NCI-H2029 treated with DMSO at 0.1 percent for 48 hours (cell line): ENCODE measurements at regions not wholly inside any gene's neighbourhood (a gene's known extent, or its start where the extent isn't known, plus 50 kb on each side); places are given as distances from the start of the nearest gene placed in this dataset.
"Not testable (repeated sequence)": the region's sequence is repeated elsewhere in the genome, so short reads cannot be mapped to it uniquely, and the experiment has no call there.

Source experiments
- DNase-seq: peaks from one replicate; lab custom pipeline; 2025; lab: John Stamatoyannopoulos, UW

DNA sequence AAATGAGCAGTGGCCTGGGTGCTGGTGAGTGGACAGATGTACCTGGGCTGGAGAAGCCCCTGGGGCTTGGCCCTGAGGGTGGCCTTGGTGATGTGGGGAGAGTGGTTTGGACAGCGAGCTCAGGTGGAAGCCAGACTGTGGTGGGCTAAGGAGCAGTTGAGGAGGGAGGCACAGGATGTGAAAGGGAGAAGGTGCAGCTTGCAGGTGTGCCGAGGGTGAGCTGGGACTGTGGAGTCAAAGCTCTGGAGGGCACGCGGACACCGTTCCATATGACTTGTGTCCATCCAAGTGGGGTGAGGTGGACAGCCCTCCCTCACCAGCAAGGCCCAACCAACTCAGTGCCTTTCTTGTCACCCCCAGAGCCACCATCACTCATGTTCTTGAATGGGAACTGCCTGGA lies 170.8 kb upstream of the ZNF267 start:
- DNase-seq = no peak

DNA sequence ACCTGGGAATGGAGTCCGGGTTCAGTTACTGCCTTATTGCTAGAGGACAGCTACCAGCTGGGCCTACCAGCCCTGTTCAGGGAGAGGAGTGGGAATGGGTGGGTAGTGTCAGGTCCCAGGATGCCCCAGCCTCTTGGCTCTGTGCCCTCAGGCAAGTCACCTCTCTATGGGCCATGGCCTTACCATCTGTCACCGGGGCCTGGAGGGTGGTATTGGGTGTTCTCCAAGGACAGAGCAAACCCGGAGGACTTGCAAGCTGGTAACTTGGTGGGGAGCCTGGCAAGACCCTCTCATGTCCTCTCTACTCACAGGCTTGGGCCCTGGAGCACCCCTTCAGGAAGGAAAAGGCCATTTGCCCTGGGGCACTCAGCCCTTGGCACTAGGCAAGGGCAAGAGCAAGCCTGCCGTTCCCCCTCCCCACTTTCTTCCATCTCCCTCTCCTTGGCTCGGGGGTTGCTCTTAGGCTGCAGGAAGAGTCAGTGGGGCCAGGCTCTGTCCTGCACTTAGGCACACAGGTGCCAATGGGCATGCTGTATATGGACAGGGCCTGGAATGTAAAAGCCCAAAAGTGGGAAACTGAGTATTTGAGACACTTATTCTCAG lies 170.0 kb upstream of the ZNF267 start:
- no peak for DNase-seq

DNA sequence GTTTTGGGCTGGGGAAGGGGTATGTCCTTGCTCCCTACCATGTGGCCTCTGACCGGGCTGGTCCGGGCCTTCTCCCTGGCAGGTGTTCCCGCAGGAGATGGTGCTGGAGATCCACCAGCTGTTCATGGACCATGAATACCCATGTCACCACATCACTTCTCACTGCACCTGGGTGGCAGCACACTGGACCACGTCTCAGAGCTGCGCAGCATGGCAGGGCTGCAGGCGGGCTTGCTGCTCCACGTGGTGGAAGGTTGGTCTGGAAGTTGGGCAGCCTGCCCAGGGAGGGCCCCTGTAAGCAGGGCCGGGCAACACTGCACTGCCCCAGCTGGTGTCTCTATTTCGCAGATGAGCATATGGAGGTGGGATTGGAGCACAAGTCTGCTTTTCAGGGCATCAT lies 169.5 kb upstream of the ZNF267 start:
- DNase-seq = no peak

DNA sequence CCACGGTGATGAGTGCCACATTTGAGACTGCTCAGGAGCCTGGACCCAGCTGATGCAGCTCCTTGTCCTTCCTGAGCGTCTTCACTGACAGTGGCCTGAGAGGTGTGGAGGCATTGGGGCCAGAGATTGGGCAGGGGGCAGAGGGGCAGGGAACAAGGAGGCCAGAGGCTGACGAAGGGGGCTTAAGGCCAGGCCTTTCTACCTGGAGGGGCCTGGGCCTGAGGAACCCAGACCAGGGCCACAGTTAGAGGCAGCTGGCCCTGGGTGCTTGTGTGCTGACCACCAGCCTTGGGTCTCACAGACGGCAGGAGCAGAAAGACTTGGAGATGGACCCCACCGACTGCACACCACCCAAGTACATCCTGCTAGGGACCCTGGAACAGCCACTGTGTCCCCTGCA lies 168.2 kb upstream of the ZNF267 start:
- DNase-seq = no peak

DNA sequence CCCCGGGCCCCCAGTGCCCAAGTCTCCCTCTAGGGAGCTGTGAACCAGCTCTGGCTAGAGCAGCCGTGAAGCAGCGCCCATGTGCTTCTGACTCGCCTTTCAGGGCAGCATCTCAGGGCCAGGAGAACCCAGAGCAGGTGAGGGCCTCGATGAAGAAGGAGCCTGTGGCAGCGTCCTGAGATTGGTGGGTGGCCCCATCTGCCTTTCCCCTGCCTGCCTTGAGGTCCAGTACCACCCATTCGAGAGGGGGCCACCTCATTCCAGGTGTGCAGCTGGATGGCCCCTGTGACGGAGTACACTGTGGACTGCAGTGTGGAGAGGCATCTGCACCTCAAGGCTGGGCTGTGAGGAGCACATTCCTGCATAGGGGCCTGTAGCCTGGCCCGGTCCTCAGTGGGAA lies 167.3 kb upstream of the ZNF267 start:
- DNase-seq = no peak

DNA sequence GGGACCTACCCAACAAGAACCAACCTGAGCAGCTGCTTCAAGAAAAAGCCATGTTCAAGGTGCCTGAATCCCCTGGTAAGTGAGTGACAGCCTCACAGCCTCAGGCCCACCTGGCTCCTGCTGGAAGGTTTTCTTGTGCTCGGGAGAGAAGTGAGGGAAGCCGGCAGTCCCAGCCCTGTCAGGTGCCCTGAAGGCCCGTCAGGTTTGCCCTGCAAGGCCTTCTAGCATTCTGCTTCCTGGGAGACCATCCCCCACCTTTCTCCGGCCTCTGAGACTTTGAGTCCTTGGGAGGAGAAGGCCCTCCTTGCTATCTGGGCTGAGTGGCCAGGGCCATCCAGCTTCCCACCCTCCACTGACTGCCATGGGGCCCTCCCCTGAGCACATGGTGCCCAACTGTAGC lies 166.7 kb upstream of the ZNF267 start:
- DNase-seq = no peak

DNA sequence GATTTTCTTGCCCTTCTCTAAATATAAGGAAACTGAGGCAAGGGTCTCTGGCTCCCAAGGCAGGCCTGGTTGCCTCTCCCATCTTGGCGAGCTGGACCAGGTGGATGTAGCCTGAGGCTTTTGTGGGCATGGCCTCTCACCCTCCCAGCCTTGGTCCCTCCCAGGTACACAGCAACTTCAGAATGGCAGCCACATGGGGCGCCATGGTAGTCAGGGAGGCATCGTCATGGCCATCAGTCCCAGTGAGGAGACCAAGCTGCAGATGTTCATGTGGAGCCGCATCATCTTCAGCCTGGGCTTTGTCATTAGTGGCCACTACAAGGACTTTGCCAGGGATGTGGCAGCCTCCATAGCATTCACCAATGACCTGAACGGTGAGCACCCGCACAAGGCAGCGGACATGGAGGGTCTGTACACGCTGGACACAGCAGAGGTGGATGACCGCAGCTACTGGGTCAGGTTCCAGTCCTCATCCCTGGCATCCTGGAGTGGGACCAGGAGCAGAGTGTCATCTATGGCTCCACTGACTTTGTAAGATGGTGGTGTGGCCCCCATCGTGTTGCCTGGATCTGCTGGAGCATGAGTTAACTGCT lies 165.8 kb upstream of the ZNF267 start:
- DNase-seq = no peak

DNA sequence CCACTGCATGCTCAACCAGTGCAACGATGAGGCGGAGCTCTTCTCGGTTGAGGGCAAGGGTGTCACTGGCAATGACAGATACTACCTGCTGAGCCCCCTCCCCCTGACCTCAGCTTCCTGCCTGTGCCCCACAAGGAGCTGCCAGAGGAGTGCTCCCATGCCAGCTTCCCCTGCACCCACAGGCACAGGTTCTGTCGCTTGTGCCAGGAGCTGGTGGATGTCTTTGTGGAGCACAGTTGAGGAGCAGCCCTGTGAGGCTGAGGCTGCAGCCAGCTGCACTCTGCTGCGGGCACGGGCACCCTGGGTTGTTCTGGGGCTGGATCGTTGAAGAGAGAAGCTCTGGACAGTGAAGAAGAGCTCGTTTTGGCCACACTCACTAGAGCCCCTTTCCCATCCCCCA lies 165.3 kb upstream of the ZNF267 start:
- DNase-seq = no peak

DNA sequence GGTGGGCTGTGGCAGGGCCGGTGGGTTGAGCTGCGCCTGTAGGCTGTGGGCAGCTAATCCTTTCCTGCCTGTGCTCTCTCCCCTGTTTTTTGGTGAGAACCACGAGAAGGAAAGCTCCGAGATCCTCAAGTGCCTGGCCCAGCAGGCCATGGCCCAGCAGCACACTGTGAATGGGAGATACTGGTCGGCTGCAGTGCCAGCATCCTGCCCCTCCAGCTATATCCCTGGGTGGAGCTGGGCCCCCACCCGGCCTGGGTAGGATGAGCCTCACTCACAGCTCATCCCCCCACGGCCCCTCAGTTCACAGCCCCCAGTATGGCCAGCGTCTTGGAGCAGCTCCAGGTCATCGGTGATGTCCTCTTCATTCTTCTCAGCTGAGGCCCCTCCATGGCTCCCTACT lies 164.4 kb upstream of the ZNF267 start:
- no peak for DNase-seq

DNA sequence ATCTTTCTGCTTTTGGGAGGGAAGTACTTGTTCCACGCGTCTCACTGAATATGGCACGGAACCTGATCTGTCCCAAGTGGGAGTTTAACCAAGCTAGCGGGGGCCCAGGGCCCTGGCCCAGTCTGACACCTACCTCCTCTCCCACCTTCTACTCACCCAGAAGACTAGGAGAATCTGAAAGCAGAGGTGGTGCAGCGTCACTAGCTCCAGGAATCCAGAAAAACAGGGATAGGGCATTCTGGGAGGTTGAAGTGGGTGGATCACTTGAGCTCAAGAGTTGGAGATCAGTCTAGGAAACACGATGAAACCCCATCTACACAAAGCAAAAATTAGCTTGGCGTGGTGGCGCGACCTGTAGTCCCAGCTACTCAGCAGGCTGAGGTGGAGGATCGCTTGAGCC lies 163.5 kb upstream of the ZNF267 start:
- DNase-seq = no peak

DNA sequence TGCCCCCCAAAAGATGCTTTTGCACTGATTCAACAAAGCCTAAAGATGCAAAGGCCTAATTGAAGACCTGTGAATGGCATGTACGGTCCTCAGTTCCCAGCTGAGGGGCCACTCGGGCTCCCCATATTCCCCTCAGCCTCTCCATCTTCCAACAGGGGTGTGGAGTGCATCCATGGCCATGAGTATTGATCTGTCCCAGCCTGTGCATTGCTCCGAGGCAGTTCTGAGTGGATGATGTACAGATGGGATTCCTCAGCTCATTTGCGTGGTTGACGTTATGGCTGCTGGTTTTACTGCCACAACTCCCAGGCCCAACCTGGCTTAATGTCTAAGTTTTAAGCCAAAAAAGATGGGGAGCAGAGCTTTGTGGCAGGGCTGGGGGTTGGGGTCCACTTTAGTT lies 162.7 kb upstream of the ZNF267 start:
- DNase-seq = no peak

DNA sequence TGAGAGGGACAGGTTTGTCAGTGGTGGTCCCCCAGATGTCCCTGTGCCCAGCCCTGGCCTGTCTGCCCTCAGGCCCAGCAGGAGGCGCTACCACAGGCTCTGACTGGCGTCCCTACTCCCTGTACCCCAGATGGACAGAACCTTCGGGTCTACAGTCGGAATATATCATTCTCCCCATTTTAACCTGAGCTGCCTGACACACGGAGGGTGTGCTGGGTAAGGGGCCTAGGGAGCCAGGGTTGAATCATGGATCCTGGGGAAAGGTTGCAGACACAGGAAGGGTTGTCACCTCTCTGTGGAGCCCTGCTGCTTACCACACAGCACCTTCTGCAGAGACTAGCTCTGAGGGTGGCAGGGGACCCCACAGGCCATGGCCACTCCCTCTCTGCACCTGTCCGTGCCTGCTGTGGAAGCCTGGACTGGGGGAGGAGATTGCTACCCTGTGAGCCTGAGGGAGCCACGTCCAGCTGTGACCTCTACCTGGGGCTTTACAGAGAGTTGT lies 162.2 kb upstream of the ZNF267 start:
- DNase-seq = no peak

DNA sequence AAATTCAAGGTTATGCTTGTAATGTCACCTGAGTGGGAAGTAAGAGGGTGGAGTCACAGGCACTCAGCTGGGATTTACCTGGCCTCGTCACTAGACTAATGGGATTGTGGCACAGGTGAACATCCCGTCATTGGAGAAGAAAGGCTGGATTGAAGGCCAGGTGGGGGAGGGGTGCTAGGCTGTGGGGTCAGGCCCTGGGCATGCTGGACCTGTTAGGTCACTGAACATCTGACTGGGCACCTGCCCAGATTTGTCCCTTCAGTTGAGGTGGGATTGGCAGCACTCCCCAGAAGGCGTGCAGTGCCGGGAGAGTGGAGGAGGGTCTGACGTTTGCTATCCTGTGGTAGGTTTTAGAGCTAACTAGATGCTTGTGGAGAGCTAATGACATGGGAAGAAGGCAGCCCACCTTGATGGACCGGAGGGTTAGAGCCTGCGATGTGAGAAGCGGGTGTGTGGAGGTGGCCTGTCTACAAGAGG lies 161.5 kb upstream of the ZNF267 start:
- DNase-seq = no peak

DNA sequence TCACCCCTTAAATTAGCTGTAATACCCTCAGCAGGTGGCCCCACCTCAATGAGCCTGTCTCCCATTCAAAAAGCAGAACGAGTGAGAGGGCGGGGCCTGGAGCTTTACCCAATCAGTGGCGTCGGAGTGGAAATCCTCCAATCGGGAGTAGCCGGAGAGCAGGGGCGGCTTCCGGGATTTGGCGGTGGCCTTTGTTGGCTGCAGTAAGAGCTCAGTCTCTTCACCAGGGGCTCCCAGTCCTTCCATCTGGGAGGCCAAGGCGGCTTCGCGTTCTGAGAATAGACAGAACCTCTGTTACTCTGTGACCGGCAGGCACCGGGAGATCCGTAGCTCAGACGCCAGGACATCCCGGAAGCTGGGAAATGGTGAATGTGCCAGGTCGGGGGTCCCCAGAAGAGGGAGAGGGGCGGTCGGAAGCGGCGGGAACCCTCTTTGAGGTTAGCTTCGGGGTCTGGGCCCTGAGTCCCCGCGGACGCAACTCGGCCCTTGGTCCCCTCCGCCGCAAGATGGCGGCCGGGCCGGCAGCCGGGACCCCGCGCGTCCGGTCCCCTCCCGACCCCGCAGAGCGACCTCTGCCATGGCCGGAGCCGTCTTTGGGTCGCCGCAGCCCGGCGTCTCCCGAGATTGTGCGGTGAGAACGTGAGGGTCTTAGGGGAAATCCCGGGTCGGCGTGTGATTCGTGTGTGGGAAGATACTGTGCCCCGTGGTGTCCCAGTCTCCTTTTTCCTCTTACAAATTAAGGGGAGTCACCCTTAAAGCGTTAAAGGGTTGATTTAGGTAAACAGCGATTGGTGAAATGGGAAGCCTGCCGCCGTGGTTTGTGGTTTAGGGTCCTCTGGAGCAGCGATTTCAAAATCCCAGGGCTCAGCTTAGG lies 160.3 kb upstream of the ZNF267 start:
- DNase-seq = peak; percentile 90

DNA sequence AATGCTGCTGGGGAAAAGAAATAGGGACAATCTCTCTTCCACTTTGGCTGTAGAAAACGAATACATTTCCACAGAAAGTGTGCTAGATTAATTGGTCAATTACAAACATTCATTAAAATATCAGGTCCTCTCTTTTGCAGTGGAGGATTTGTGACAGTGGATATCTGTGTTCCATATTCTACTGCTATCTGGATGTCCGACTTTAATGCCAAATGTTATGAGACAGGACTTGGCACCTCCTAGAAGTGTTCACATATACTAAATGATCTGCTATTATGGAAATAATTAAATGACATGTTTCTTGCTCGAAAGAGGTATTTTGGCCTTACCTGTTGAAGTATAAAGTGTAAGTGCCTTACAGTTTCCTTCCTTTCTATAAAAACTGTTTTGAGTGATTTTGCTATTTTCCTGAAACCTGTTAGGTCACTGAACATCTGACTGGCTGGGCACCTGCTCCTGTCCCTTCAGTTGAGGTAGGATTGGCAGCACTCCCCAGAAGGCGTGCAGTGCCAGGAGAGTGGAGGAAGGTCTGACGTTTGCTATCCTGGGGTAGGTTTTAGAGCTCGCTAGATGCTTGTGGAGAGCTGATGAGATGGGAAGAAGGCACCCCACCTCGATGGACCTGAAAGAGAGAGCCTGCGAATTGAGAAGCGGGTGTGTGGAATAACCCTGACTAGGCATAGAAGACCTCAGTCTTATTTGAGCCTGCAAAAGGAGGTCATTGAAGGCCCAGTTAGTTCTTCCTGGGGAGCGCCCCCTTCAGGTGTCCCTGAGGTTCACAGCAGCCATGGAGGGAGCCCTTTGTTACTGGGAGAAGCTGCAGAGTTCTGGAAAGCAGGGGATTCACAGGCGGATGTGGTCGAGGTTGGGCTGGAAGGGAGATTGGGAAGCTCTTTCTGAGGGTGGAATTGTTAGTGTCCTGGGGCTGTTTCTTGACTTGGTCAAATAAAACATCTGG lies 159.4 kb upstream of the ZNF267 start:
- DNase-seq = no peak

DNA sequence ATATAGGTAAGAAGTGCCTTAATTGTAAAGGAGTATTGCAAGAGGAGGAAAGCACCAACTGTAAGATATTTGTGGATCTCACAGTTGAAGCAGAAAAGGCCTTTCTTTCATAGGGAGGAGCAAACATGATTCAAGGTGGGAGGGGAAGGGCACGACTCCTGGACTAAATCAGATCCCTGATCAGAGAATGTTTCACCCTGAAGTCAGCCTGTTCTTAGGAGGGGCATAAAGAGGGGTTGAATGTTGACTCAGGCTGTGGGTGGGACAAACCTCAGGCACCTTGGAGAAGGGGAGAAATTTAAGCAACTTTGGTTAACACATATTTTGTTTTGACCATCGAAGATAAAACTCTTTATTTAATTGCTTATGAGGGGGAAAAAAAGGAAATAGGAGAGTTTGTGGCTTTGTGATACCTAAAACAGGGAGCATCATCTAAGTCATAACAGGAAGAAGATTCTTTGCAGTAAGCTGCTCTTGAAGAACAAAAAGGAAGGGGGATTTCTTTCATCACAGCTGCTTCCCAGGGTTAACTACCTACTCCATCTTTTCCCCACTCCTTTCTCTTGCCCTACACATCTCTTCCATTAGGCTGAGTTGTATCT lies 158.6 kb upstream of the ZNF267 start:
- DNase-seq = no peak

DNA sequence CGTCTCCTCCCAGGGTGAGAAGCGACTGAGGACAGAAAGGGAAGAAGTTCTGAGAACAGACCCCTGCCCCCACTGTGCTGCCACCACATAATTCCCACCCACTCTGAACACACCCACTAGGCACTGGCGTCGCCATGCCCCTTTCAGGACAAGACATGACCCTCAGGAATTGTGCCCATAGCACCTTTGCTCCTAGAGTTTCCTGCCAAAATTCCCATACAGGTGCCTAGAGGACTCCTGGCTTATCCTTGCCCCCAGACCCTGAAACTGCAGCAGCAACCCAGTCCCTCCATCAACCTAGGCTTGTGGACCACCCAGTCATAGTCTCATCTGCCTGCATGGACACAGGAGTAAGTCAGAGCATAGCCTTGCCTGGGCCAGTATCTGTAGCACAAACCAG lies 157.7 kb upstream of the ZNF267 start:
- DNase-seq = no peak

DNA sequence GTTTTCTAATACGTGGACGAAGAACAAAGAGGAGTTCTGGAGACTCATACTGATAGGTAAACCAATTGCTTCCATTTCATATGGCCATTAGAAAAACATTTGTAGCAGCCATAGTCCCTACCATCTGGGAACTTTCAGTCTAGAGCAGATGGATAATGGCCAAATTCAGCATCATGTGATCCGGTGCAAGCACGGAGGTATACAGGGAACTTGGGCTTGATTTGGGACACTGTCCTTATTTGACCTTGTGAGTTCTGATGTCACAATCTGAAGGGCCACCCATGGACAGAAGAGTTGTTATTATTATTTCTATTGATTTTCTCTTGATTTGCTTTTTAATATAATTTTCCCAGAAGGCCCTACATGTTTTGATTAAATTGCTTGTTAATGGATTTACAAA lies 154.6 kb upstream of the ZNF267 start:
- no peak for DNase-seq

DNA sequence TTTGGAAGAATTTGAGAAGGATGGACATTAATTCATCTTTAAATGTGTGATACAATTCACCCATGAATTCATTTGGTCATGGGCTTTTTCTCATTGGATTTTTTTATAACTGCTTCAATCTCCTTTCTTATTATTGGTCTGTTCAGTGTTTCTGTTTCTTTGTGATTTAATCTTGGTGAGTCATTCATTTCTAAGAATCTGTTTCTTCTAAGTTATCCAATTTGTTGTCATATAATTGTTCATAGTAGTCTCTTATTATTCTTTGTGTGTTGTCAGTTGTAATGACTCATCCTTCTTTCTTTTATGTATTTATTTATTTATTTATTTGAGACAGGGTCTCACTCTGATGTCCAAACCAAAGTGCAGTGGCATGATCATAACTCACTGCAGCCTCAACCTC lies 146.1 kb upstream of the ZNF267 start:
- no peak for DNase-seq

DNA sequence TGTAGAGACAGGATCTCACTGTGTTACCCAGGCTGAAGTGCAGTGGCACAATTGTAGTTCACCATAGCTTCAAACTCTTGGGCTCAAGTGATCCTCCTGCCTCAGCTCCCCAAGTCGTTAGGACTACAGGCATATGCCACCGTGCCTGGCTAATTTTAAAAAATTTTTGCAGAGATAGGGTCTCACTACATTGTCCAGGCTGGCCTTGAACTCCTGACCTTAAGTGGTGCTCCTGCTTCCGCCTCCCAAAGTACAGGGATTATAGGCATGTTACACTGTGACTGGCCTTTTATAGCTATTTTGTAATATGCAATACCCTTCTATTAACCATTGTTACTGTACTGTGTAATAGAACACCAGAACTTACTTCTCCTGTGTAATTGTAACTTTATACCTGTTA lies 139.3 kb upstream of the ZNF267 start:
- DNase-seq = no peak

DNA sequence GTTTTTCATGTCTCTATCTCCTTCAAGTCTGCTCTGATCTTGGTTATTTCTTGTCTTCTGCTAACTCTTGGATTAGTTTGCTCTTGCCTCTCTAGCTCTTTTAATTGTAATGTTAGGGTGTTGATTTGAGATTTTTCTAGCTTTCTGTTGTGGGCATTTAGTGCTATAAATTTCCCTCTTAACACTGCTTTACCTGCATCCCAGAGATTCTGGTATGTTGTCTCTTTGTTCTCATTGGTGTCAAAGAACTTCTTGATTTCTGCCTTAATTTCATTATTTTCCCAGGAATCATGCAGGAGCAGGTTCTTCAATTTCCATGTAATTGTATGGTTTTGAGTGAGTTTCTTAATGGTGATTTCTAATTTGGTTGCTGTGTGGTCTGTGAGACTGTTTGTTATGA lies 128.5 kb upstream of the ZNF267 start:
- DNase-seq = not testable (repeated sequence)

DNA sequence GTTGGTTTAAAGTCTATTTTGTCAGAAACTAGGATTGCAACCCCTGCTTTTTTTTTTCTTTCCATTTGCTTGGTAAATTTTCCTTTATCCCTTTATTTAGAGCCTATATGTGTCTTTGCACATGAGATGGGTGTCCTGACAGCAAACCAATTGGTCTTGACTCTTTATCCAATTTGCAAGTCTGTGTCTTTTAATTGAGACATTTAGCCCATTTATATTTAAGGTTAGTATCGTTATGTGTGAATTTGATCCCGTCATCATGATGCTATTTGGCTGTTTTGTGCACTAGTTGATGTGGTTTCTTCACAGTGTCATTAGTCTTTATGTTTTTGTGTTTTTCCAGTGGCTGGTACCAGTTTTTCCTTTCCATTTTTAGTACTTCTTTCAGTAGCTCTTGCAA lies 127.7 kb upstream of the ZNF267 start:
- no peak for DNase-seq
